ENCODE measurements at regions not wholly inside any gene's neighbourhood (a gene's known extent, or its start where the extent isn't known, plus 50 kb on each side); places are given as distances from the start of the nearest gene placed in this dataset.

DNA sequence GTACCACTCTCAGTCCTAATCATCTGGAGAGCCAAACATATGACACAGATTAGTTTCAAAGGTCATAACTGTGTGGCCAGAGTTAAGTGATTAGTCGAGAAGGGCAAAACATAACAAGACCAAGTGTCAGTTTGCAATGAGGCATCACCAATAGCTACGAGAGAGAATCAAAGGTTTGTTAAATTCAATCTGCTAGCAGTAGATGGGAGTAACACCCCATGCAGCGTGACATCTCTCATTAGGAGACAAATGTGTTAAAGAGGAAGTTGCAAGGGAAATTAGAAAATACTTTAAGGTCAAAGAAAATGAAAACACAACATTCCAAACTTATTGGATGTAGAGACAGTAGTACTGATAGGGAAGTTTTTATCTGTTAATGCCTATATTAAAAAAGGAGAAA lies 135.7 kb upstream of the SYT10 start:
- Histone ChIP-seq H3K9ac (ENCODE audit: insufficient read depth in 1 of 2, low read length in 2 of 2) (no peak overlapping the region), H3K4me1 (ENCODE audit: control insufficient read depth in 5 of 5, insufficient read depth in 5 of 5, low read length in 5 of 5) (no peaks in the 10 kb centered on the region), H3K36me3 (ENCODE audit: control insufficient read depth in 4 of 4, insufficient read depth in 4 of 4, low read length in 4 of 4) (no peaks in the 10 kb centered on the region), H3K27ac (ENCODE audit: low read depth in 1 of 2, low read length in 1 of 2) (no peak overlapping the region), H3K9me3 (ENCODE audit: control insufficient read depth in 4 of 4, insufficient read depth in 3 of 4, low read length in 3 of 4) (peaks cover 0 to 3% (median 0%) of the 10 kb centered on the region in 4 donors), H3K4me3 (no peak overlapping the region), H3K27me3 (ENCODE audit: control insufficient read depth in 3 of 3, insufficient read depth in 3 of 3, low read length in 2 of 3) (no peaks in the 10 kb centered on the region)
- WGBS, 2 donors: 40 to 44% methylated on average over 3 of the region's 3 CpGs
- TF ChIP-seq, protein P1, sequence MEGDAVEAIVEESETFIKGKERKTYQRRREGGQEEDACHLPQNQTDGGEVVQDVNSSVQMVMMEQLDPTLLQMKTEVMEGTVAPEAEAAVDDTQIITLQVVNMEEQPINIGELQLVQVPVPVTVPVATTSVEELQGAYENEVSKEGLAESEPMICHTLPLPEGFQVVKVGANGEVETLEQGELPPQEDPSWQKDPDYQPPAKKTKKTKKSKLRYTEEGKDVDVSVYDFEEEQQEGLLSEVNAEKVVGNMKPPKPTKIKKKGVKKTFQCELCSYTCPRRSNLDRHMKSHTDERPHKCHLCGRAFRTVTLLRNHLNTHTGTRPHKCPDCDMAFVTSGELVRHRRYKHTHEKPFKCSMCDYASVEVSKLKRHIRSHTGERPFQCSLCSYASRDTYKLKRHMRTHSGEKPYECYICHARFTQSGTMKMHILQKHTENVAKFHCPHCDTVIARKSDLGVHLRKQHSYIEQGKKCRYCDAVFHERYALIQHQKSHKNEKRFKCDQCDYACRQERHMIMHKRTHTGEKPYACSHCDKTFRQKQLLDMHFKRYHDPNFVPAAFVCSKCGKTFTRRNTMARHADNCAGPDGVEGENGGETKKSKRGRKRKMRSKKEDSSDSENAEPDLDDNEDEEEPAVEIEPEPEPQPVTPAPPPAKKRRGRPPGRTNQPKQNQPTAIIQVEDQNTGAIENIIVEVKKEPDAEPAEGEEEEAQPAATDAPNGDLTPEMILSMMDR (IDR thresholded peaks at IDR 0.05; ENCODE audit: control extremely low read depth, extremely low read depth): no peak
- DNase-seq: no peak
- ATAC-seq (ENCODE audit: insufficient read depth, low FRiP score): no peak

DNA sequence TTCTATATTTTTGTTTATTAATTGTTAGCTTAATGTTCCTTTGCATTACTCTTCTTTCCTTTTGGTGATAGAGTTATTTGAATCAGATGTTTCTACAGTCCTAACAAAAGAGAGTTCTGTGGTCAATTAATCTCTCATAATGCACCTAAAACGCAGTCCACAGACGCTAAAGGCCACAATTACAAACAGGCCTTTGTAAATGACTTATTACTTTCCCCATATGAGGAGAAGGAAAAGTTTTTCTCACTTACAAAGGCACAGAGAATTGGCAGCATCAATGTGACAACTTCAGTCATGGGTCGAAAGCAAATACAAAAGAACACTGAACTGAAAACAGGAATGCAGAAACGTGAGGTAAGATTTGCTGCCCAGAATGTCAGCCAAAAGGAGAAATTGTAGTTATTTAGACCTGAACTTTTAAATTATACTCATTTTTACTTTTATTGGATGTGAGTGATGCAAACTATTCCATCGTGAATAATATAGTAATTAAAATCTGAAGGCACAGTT lies 142.0 kb upstream of the SYT10 start:
- Histone ChIP-seq H3K36me3 (ENCODE audit: control insufficient read depth in 4 of 4, insufficient read depth in 4 of 4, low read length in 4 of 4) (no peaks in the 10 kb centered on the region), H3K9ac (ENCODE audit: insufficient read depth in 1 of 2, low read length in 2 of 2) (no peak overlapping the region), H3K27me3 (ENCODE audit: control insufficient read depth in 3 of 3, insufficient read depth in 3 of 3, low read length in 2 of 3) (no peaks in the 10 kb centered on the region), H3K4me1 (ENCODE audit: control insufficient read depth in 5 of 5, insufficient read depth in 5 of 5, low read length in 5 of 5) (no peaks in the 10 kb centered on the region), H3K27ac (ENCODE audit: low read depth in 1 of 2, low read length in 1 of 2) (no peak overlapping the region), H3K4me3 (no peak overlapping the region), H3K9me3 (ENCODE audit: control insufficient read depth in 4 of 4, insufficient read depth in 3 of 4, low read length in 3 of 4) (peaks cover 0 to 3% (median 0%) of the 10 kb centered on the region in 4 donors)
- 65 to 70% methylated on average over 5 of the region's 5 CpGs for WGBS, 2 donors
- ATAC-seq (ENCODE audit: insufficient read depth, low FRiP score) (no peak), DNase-seq (no peak)
- TF ChIP-seq, protein P1 (IDR thresholded peaks at IDR 0.05; ENCODE audit: control extremely low read depth, extremely low read depth): no peak

DNA sequence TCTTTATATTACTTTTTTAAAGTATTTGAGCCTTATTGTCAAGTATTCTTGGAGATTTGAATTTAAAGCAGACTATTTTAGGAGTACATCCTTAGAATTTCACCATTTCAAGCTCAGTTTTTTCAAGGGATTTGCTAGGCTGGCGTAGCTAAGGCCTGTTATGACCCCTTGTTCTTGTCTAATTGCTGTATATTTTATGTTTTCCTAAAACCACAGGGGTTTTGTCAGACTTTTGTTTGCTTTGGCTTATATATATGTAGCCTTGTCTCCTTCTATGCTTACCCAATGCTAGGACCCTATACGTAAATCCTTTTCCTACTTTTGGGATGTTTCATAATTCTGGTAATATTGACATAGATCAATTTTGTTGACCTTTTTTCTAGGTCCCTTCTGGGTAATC lies 147.0 kb upstream of the SYT10 start:
- no peaks in the 10 kb centered on the region for H3K9me3 ChIP-seq (ENCODE audit: control insufficient read depth in 4 of 4, insufficient read depth in 3 of 4, low read length in 3 of 4)
- H3K27ac ChIP-seq (ENCODE audit: low read depth in 1 of 2, low read length in 1 of 2): no peak overlapping the region
- no peaks in the 10 kb centered on the region for H3K4me1 ChIP-seq (ENCODE audit: control insufficient read depth in 5 of 5, insufficient read depth in 5 of 5, low read length in 5 of 5)
- no peak overlapping the region for H3K4me3 ChIP-seq
- no peaks in the 10 kb centered on the region for H3K27me3 ChIP-seq (ENCODE audit: control insufficient read depth in 3 of 3, insufficient read depth in 3 of 3, low read length in 2 of 3)
- ATAC-seq (ENCODE audit: insufficient read depth, low FRiP score) (no peak), DNase-seq (no peak)
- WGBS, 2 donors: 79 to 82% methylated on average over 2 of the region's 2 CpGs
- H3K9ac ChIP-seq (ENCODE audit: insufficient read depth in 1 of 2, low read length in 2 of 2): no peak overlapping the region
- no peaks in the 10 kb centered on the region for H3K36me3 ChIP-seq (ENCODE audit: control insufficient read depth in 4 of 4, insufficient read depth in 4 of 4, low read length in 4 of 4)
- TF ChIP-seq, protein P1 (IDR thresholded peaks at IDR 0.05; ENCODE audit: control extremely low read depth, extremely low read depth): no peak

DNA sequence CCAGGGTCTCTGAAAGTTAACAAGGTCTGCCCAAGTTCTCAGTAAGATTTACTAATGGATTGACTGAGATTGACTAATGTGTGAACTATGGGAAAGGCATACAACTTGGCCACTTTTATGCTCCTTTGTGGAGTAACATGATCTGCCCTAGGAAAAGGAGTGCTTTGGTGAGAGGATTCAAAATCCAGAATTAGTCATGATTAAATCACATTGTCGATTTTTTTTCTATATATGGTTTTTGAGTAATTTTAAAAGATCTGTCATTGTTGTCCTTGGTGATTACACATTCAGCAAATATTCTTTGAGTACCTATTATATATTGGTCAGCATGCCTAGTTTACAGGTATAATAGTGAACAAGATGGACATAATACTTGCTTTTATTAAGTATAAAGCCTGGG lies 147.7 kb upstream of the SYT10 start:
- Histone ChIP-seq H3K9ac (ENCODE audit: insufficient read depth in 1 of 2, low read length in 2 of 2) (no peak overlapping the region), H3K4me1 (ENCODE audit: control insufficient read depth in 5 of 5, insufficient read depth in 5 of 5, low read length in 5 of 5) (no peaks in the 10 kb centered on the region), H3K27me3 (ENCODE audit: control insufficient read depth in 3 of 3, insufficient read depth in 3 of 3, low read length in 2 of 3) (no peaks in the 10 kb centered on the region), H3K9me3 (ENCODE audit: control insufficient read depth in 4 of 4, insufficient read depth in 3 of 4, low read length in 3 of 4) (no peaks in the 10 kb centered on the region), H3K4me3 (no peak overlapping the region), H3K36me3 (ENCODE audit: control insufficient read depth in 4 of 4, insufficient read depth in 4 of 4, low read length in 4 of 4) (no peaks in the 10 kb centered on the region), H3K27ac (ENCODE audit: low read depth in 1 of 2, low read length in 1 of 2) (no peak overlapping the region)
- 76 to 82% methylated on average over 1 of the region's 1 CpG for WGBS, 2 donors
- TF ChIP-seq, protein P1 (IDR thresholded peaks at IDR 0.05; ENCODE audit: control extremely low read depth, extremely low read depth): no peak
- ATAC-seq (ENCODE audit: insufficient read depth, low FRiP score) (no peak), DNase-seq (no peak)

Measured in lung (tissue), 11 donors.